Gastrocnemius medialis (tissue), 4 donors: ENCODE measurements at regions not wholly inside any gene's neighbourhood (a gene's known extent, or its start where the extent isn't known, plus 50 kb on each side); places are given as distances from the start of the nearest gene placed in this dataset.
"Not testable (repeated sequence)": the region's sequence is repeated elsewhere in the genome, so short reads cannot be mapped to it uniquely, and the experiment has no call there.

Experiments
- ATAC-seq, 2 donors: fragments of 150-250 bp; one replicate each; pipeline ENCODE4 v1.9.1; 2016
- DNase-seq, 2 donors: peaks; one replicate each; pipeline ENCODE4 v3.0.0-alpha.2; 2019
- H3K27ac ChIP-seq, 4 donors: fragments of 200-600 bp; sonication (generic); 1 replicate in 1 of 4; 2 replicates in 3 of 4; pipeline ENCODE4 v1.5.1; 2016 to 2018; ENCODE audit warnings: mild to moderate bottlenecking in 2 of 4, moderate library complexity in 1 of 4
- H3K27me3 ChIP-seq, 3 donors: fragments of 200-600 bp; sonication (generic) in 2 of 3; 1 replicate in 1 of 3; 2 replicates in 2 of 3; pipeline versions ENCODE4 v1.5.1 to v1.6.0; 2016 to 2019; ENCODE audit warnings: mild to moderate bottlenecking in 1 of 3, moderate library complexity in 1 of 3
- H3K36me3 ChIP-seq, 2 donors: fragments of 200-600 bp; sonication (generic) in 1 of 2; one replicate each; pipeline ENCODE4 v1.5.1; 2017 to 2018
- H3K4me1 ChIP-seq, 2 donors: fragments of 200-600 bp; sonication (generic) in 1 of 2; one replicate each; pipeline ENCODE4 v1.5.1; 2016 to 2017; ENCODE audit warnings: mild to moderate bottlenecking in 2 of 2
- H3K4me3 ChIP-seq, 4 donors: fragments of 200-600 bp; sonication (generic) in 3 of 4; 1 replicate in 1 of 4; 2 replicates in 3 of 4; pipeline ENCODE4 v1.5.1; 2016 to 2019; ENCODE audit warnings: mild to moderate bottlenecking in 2 of 4
- H3K9me3 ChIP-seq, 3 donors: fragments of 200-600 bp; sonication (generic) in 2 of 3; 1 replicate in 1 of 3; 2 replicates in 2 of 3; pipeline ENCODE4 v1.5.1; 2016 to 2019
- POLR2A ChIP-seq, 2 donors: fragments of 450-650 bp; IDR thresholded peaks; one replicate each; pipeline ENCODE4 v1.6.1; 2017; ENCODE audit warnings: antibody characterized with exemption in 2 of 2, mild to moderate bottlenecking in 2 of 2, moderate library complexity in 2 of 2
- in situ Hi-C, 4 donors: fragments of 200-750 bp; cut with MboI; loops; one replicate each; pipeline versions ENCODE4 v1.15.0 to v1.8.0; 2017; ENCODE audit warnings: low sequenced_read_pairs in 4 of 4
- intact Hi-C: fragments of 100-400 bp; cut with DNase I; formaldehyde crosslinking; loops from one replicate; pipeline ENCODE4 v1.15.1; 2023; ENCODE audit warnings: low total_unique reads
- TF ChIP-seq, protein P1 (sequence below), 5 experiments: fragments of 450-650 bp in 3 of 5; fragments of 200-600 bp in 2 of 5; sonication (generic) in 2 of 5; IDR thresholded peaks in 4 of 5; conservative IDR thresholded peaks in 1 of 5; 1 replicate in 4 of 5; 2 replicates in 1 of 5; pipeline ENCODE4 v1.5.1; 2016 to 2019; ENCODE audit warnings: antibody characterized with exemption in 5 of 5, mild to moderate bottlenecking in 3 of 5, moderate library complexity in 3 of 5

DNA sequence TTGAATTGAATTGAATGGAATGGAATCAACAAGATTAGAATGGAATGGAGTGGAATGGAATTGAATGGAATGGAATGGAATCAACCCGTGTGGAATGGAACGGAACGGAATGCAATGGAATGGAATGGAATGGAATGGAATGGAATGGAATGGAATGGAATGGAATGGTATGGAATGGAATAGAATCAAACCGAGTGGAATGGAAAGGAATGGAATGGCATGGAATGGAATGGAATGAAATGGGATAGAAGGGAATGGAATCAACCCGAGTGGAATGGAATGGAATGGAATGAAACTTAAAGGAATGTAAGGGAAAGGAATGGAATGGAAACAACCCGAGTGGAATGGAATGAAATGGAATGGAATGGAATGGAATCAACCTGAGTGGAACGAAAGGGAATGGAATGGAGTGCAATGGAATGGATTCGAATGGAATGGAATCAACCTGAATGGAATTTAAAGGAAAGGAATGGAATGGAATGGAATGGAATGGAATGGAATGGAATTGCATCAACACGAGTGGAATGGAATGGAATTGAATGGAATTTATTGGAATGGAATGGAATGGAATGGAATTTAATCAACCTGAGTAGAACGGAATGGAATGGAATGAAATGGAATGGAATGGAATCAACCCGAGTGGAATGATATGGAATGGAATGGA lies 1146.6 kb downstream of the RPIA start:
- Histone ChIP-seq H3K36me3 (no peaks in the 10 kb centered on the region), H3K9me3 (peaks cover 0 to 5% (median 2%) of the 10 kb centered on the region in 3 donors), H3K4me1 (no peaks in the 10 kb centered on the region), H3K27ac (no peak overlapping the region), H3K4me3 (no peak overlapping the region), H3K27me3 (no peaks in the 10 kb centered on the region)
- in situ Hi-C loops, result no loop called here
- ATAC-seq (peak; percentile 35 to 38), DNase-seq (no peak)
- intact Hi-C loops, result no loop called here
- TF ChIP-seq, protein P1, sequence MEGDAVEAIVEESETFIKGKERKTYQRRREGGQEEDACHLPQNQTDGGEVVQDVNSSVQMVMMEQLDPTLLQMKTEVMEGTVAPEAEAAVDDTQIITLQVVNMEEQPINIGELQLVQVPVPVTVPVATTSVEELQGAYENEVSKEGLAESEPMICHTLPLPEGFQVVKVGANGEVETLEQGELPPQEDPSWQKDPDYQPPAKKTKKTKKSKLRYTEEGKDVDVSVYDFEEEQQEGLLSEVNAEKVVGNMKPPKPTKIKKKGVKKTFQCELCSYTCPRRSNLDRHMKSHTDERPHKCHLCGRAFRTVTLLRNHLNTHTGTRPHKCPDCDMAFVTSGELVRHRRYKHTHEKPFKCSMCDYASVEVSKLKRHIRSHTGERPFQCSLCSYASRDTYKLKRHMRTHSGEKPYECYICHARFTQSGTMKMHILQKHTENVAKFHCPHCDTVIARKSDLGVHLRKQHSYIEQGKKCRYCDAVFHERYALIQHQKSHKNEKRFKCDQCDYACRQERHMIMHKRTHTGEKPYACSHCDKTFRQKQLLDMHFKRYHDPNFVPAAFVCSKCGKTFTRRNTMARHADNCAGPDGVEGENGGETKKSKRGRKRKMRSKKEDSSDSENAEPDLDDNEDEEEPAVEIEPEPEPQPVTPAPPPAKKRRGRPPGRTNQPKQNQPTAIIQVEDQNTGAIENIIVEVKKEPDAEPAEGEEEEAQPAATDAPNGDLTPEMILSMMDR (IDR thresholded peaks at IDR 0.05 in 4 of 5, conservative IDR thresholded peaks at IDR 0.05 in 1 of 5), result no peak
- TF ChIP-seq POLR2A (IDR thresholded peaks at IDR 0.05), result no peak

DNA sequence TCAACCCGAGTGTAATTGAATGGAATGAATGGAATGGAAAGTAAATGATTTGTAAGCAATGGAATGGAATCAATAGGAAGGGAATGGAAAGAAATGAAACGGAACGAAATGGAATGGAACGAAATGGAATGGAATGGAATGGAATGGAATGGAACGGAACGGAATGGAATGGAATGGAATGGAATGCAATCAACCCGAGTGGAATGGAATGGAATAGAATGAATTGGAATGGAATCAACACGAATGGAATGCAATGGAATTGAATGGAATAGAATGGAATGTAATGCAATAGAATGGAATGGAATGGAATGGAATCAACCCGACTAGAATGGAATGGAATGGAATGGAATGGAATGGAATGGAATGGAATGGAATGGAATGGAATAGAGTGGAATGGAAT lies 1148.7 kb downstream of the RPIA start:
- H3K27ac ChIP-seq, H3K27me3 ChIP-seq, intact Hi-C loops, in situ Hi-C loops, H3K9me3 ChIP-seq, H3K4me1 ChIP-seq, H3K4me3 ChIP-seq, H3K36me3 ChIP-seq, DNase-seq: not testable (repeated sequence)
- ATAC-seq, result peak in 1 of 2 donors; percentile 48

DNA sequence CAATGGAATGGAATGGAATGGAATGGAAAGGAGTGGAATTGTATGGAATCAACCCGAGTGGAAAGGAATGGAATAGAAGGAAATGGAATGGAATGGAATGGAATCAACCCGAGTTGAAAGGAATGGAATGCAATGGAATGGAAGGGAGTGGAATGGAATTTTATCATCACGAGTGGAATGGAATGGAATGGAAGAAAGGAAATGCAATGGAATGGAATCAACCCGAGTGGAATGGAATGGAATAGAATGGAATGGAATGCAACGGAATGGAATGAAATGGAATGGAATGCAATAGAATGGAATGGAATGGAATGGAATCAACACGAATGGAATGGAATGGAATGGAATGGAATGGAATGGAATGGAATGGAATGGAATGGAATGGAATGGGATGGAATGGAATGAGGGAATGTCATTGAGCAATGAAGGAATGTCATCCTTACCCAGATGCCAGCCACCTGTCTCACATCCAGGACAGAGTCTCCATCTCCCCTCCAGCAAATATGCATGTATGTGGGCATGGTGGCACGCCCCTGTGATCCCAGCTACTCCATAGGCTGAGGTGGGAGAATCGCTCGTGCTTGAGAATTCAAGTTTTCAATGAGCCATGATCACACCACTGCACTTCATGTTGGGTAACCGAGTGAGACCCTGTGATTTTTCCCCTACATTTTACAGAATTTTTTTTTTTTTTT lies 1149.5 kb downstream of the RPIA start:
- H3K27ac ChIP-seq, H3K4me3 ChIP-seq, intact Hi-C loops, H3K27me3 ChIP-seq, in situ Hi-C loops, H3K4me1 ChIP-seq, DNase-seq, H3K9me3 ChIP-seq, H3K36me3 ChIP-seq: not testable (repeated sequence)
- ATAC-seq, result peak; percentile 34 to 46

DNA sequence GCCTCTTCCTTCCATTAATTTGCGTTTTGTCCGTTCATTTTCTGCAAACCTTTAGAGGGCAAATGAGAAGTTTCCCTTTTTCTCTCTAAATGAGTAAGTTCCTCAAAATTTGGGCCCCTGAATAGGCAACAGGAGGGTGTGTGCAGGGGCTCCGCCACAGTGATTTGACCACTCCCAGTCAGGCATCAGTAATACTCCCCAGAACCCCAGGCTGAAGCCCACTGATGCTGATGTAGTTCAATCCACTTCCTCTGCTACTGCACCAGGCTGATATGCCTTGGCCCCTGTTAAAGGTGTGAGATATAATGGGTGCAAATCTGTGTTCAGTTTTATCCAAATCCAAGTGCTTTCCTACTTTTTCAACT lies 1150.0 kb downstream of the RPIA start:
- no peaks in the 10 kb centered on the region for H3K4me1 ChIP-seq
- in situ Hi-C loops (no loop called here), intact Hi-C loops (no loop called here)
- no peak overlapping the region for H3K27ac ChIP-seq
- H3K9me3 ChIP-seq, result peaks cover 0 to 5% (median 2%) of the 10 kb centered on the region in 3 donors
- no peaks in the 10 kb centered on the region for H3K36me3 ChIP-seq
- H3K4me3 ChIP-seq, result no peak overlapping the region
- ATAC-seq (no peak), DNase-seq (no peak)
- TF ChIP-seq, protein P1 (IDR thresholded peaks at IDR 0.05 in 4 of 5, conservative IDR thresholded peaks at IDR 0.05 in 1 of 5), result no peak
- TF ChIP-seq POLR2A (IDR thresholded peaks at IDR 0.05), result no peak
- no peaks in the 10 kb centered on the region for H3K27me3 ChIP-seq

DNA sequence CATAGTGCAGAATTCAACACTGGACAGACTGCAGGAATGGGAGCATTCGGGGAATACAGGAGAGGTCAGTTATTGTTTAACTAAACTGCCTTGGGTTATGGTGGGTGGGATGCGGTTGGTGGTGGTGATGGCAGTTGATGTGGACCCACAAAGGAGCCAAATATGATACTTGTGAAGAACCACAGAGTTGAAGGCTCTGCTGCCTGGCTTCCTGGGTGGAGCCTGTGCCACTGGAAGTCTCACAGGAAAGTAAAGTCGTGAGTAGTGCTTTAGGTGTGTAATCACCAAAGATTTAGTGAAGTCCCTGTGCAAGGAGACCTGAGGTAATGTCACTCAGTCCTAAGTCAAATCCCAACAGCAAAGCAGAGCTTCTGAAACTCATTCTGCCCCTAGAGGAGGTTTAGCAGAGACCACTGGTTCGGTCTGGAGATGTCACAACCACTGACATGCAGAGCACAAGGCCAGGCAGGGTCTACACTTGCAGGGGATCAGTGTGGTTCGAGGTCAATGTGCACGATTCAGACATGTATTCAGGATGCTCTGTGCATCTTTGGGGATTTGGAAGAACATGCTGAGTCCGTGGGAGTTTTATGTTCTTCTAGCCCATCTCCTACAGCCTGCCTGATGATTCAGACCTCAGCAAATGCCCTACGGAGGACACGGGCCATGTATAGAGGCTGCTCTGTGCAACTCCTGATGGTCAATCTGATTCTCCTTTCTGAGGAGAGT lies 1150.9 kb downstream of the RPIA start:
- no peaks in the 10 kb centered on the region for H3K27me3 ChIP-seq
- intact Hi-C loops, result no loop called here
- in situ Hi-C loops, result no loop called here
- DNase-seq (no peak), ATAC-seq (no peak)
- H3K36me3 ChIP-seq, result no peaks in the 10 kb centered on the region
- H3K4me3 ChIP-seq, result no peak overlapping the region
- H3K4me1 ChIP-seq, result no peaks in the 10 kb centered on the region
- peaks cover 0 to 5% (median 2%) of the 10 kb centered on the region in 3 donors for H3K9me3 ChIP-seq
- H3K27ac ChIP-seq, result no peak overlapping the region
- TF ChIP-seq, protein P1 (IDR thresholded peaks at IDR 0.05 in 4 of 5, conservative IDR thresholded peaks at IDR 0.05 in 1 of 5), result no peak
- no peak for TF ChIP-seq POLR2A (IDR thresholded peaks at IDR 0.05)
